NCI-H1694 treated with DMSO at 0.1 percent for 48 hours (cell line): ENCODE measurements at regions not wholly inside any gene's neighbourhood (a gene's known extent, or its start where the extent isn't known, plus 50 kb on each side); places are given as distances from the start of the nearest gene placed in this dataset.
"Not testable (repeated sequence)": the region's sequence is repeated elsewhere in the genome, so short reads cannot be mapped to it uniquely, and the experiment has no call there.

Source experiments
- DNase-seq: peaks from one replicate; lab custom pipeline; 2025; lab: John Stamatoyannopoulos, UW

GRCh38 chr6:12478921-12479320, 188.8 kb downstream of the EDN1 start:
- no peak for DNase-seq

GRCh38 chr6:12479451-12479850, 189.3 kb downstream of the EDN1 start:
- no peak for DNase-seq

- no peak for DNase-seq
Measured at GRCh38 chr6:12479881-12480280, 189.7 kb downstream of the EDN1 start.

- no peak for DNase-seq
Measured at GRCh38 chr6:12480379-12480778, 190.2 kb downstream of the EDN1 start.

GRCh38 chr6:12481292-12481691, 191.1 kb downstream of the EDN1 start:
- DNase-seq: no peak

- no peak for DNase-seq
Measured at GRCh38 chr6:12481850-12482249, 191.7 kb downstream of the EDN1 start.

GRCh38 chr6:12482386-12483375, 192.5 kb downstream of the EDN1 start:
- DNase-seq: no peak

- no peak for DNase-seq
Measured at GRCh38 chr6:12483712-12484111, 193.6 kb downstream of the EDN1 start.

- DNase-seq: no peak
Measured at GRCh38 chr6:12484519-12484918, 194.4 kb downstream of the EDN1 start.

- DNase-seq: no peak
Measured at GRCh38 chr6:12485226-12485764, 195.1 kb downstream of the EDN1 start.

GRCh38 chr6:12485837-12486236, 195.7 kb downstream of the EDN1 start:
- no peak for DNase-seq

- no peak for DNase-seq
Measured at GRCh38 chr6:12490351-12490903, 200.3 kb downstream of the EDN1 start.

- DNase-seq: no peak
Measured at GRCh38 chr6:12490904-12491571, 200.9 kb downstream of the EDN1 start.

GRCh38 chr6:12492929-12493328, 202.8 kb downstream of the EDN1 start:
- not testable (repeated sequence) for DNase-seq

- no peak for DNase-seq
Measured at GRCh38 chr6:12493446-12493845, 203.3 kb downstream of the EDN1 start.

GRCh38 chr6:12494161-12494560, 204.0 kb downstream of the EDN1 start:
- DNase-seq: no peak

- no peak for DNase-seq
Measured at GRCh38 chr6:12501990-12502389, 211.8 kb downstream of the EDN1 start.

GRCh38 chr6:12504325-12504966, 212.1 kb upstream of the PHACTR1 start:
- no peak for DNase-seq

- no peak for DNase-seq
Measured at GRCh38 chr6:12505486-12505885, 211.1 kb upstream of the PHACTR1 start.

- no peak for DNase-seq
Measured at GRCh38 chr6:12506159-12506558, 210.4 kb upstream of the PHACTR1 start.

GRCh38 chr6:12507636-12508035, 208.9 kb upstream of the PHACTR1 start:
- no peak for DNase-seq

GRCh38 chr6:12508553-12508952, 208.0 kb upstream of the PHACTR1 start:
- no peak for DNase-seq
